IMR-90 (cell line): ENCODE measurements at regions not wholly inside any gene's neighbourhood (a gene's known extent, or its start where the extent isn't known, plus 50 kb on each side); places are given as distances from the start of the nearest gene placed in this dataset.

ENCODE experiments used
- ATAC-seq: fragments of 200-7000 bp; cut with Tn5 transposase; 2 replicates; pipeline ENCODE4 v1.9.1; 2020; ENCODE audit warnings: low read depth, mild to moderate bottlenecking, moderate library complexity
- BruUV-seq: library from RNA; stranded (reverse); fragments of 400-500 nt; replicated peaks from 2 replicates; lab custom pipeline; 2021; lab: Mats Ljungman, UMichigan
- CTCF ChIA-PET: fragments of 300-600 bp; formaldehyde crosslinking; extraction: SDS; loops from one replicate; lab custom pipeline; 2021; ENCODE audit warnings: antibody characterized with exemption; lab: Yijun Ruan, JAX
- POLR2A ChIA-PET: fragments of 300-600 bp; sonication (Branson Sonifier 250); formaldehyde crosslinking; loops from one replicate; lab custom pipeline; 2022; ENCODE audit warnings: antibody characterized with exemption; ENCODE audit not compliant: unreplicated experiment; lab: Charles Lee
- DNase-seq: peaks from one replicate; pipeline ENCODE4 v3.0.0; 2013
- H2AFZ ChIP-seq: replicated peaks from 2 replicates; pipeline ENCODE3; 2013; ENCODE audit warnings: low read length, mild to moderate bottlenecking; ENCODE audit not compliant: poor library complexity
- H2AK5ac ChIP-seq: 2 replicates; pipeline ENCODE4 v1.6.1; 2013; ENCODE audit warnings: low read depth, low read length, inconsistent platforms
- H2AK9ac ChIP-seq: replicated peaks from 2 replicates; pipeline ENCODE3; 2013; ENCODE audit warnings: mild to moderate bottlenecking, low read depth, low read length, moderate library complexity; ENCODE audit not compliant: poor library complexity
- H2BK120ac ChIP-seq: 2 replicates; pipeline ENCODE4 v1.6.1; 2013; ENCODE audit warnings: low read depth, low read length, inconsistent platforms
- H2BK15ac ChIP-seq: 3 replicates; pipeline ENCODE4 v1.6.1; 2013; ENCODE audit warnings: low read depth, low read length, inconsistent platforms
- H2BK20ac ChIP-seq: 2 replicates; pipeline ENCODE4 v1.6.1; 2013; ENCODE audit warnings: low read depth, mild to moderate bottlenecking, inconsistent platforms, low read length, moderate library complexity
- H2BK5ac ChIP-seq: 2 replicates; pipeline ENCODE4 v1.6.1; 2013; ENCODE audit warnings: mild to moderate bottlenecking, low read depth, low read length, inconsistent platforms; ENCODE audit not compliant: poor library complexity, severe bottlenecking
- H3K14ac ChIP-seq: replicated peaks from 2 replicates; pipeline ENCODE4 v1.6.1; 2013; ENCODE audit warnings: low read depth, low read length, inconsistent platforms
- H3K18ac ChIP-seq: 2 replicates; pipeline ENCODE4 v1.6.1; 2013; ENCODE audit warnings: low read depth, low read length, control low read depth
- H3K23ac ChIP-seq: 2 replicates; pipeline ENCODE4 v1.6.1; 2013; ENCODE audit warnings: low read depth, low read length, inconsistent platforms
- H3K27ac ChIP-seq: 2 replicates; pipeline ENCODE4 v1.5.1; 2013; ENCODE audit warnings: mild to moderate bottlenecking, control low read depth, low read length; ENCODE audit not compliant: insufficient read depth
- H3K27me3 ChIP-seq: 2 replicates; pipeline ENCODE4 v1.6.1; 2013; ENCODE audit warnings: low read length; ENCODE audit not compliant: control insufficient read depth, insufficient read depth
- H3K36me3 ChIP-seq: 2 replicates; pipeline ENCODE4 v1.6.1; 2013; ENCODE audit warnings: low read length, mixed read lengths; ENCODE audit not compliant: control insufficient read depth, insufficient read depth
- H3K4ac ChIP-seq: 2 replicates; pipeline ENCODE4 v1.6.1; 2013; ENCODE audit warnings: low read depth, low read length, inconsistent platforms
- H3K4me1 ChIP-seq: 2 replicates; pipeline ENCODE4 v1.6.1; 2013; ENCODE audit warnings: low read length, mixed read lengths; ENCODE audit not compliant: control insufficient read depth, insufficient read depth
- H3K4me2 ChIP-seq: 2 replicates; pipeline ENCODE4 v1.6.1; 2013; ENCODE audit warnings: low read depth, mild to moderate bottlenecking, control low read depth, low read length, moderate library complexity
- H3K4me3 ChIP-seq: 2 replicates; pipeline ENCODE4 v1.5.1; 2013; ENCODE audit warnings: low read depth, mild to moderate bottlenecking, control low read depth, low read length, moderate library complexity; ENCODE audit not compliant: insufficient read depth
- H3K56ac ChIP-seq: 2 replicates; pipeline ENCODE4 v1.6.1; 2013; ENCODE audit warnings: low read length, inconsistent platforms; ENCODE audit not compliant: insufficient read depth; ENCODE audit errors: extremely low read depth
- H3K79me1 ChIP-seq, 2 experiments: 2 replicates each; pipeline ENCODE4 v1.6.1; 2013; ENCODE audit warnings: low read length in 2 of 2, inconsistent platforms in 1 of 2, low read depth in 1 of 2
- H3K9ac ChIP-seq: 2 replicates; pipeline ENCODE4 v1.6.1; 2013; ENCODE audit warnings: low read depth, low read length, control low read depth
- H3K9me1 ChIP-seq: 2 replicates; pipeline ENCODE4 v1.6.1; 2013; ENCODE audit warnings: low read length, inconsistent platforms; ENCODE audit not compliant: insufficient read depth
- H3K9me3 ChIP-seq: 2 replicates; pipeline ENCODE4 v1.6.1; 2013; ENCODE audit warnings: low read length; ENCODE audit not compliant: control insufficient read depth, insufficient read depth
- H4K20me1 ChIP-seq: 2 replicates; pipeline ENCODE4 v1.6.1; 2013; ENCODE audit warnings: low read length, inconsistent platforms; ENCODE audit not compliant: insufficient read depth
- H4K5ac ChIP-seq: 2 replicates; pipeline ENCODE4 v1.6.1; 2013; ENCODE audit warnings: mild to moderate bottlenecking, low read depth, low read length, control low read depth
- H4K8ac ChIP-seq, 2 experiments: 2 replicates each; pipeline ENCODE4 v1.6.1; 2013; ENCODE audit warnings: low read depth in 2 of 2, low read length in 2 of 2, control low read depth in 1 of 2, inconsistent platforms in 1 of 2
- H4K91ac ChIP-seq: 2 replicates; pipeline ENCODE4 v1.6.1; 2013; ENCODE audit warnings: low read depth, low read length, inconsistent platforms; ENCODE audit not compliant: insufficient read depth
- CTCF ChIP-seq: conservative IDR thresholded peaks from 2 replicates; pipeline ENCODE4 v1.5.1; 2012; ENCODE audit warnings: mild to moderate bottlenecking, low read depth, low read length, improper control_type of control experiment
- MAFK ChIP-seq: IDR thresholded peaks from 2 replicates; pipeline ENCODE4 v1.6.1; 2012; ENCODE audit warnings: low read depth, low read length, improper control_type of control experiment
- MAZ ChIP-seq: IDR thresholded peaks from 2 replicates; pipeline ENCODE4 v1.6.1; 2012; ENCODE audit warnings: low read depth, mild to moderate bottlenecking, low read length, improper control_type of control experiment, moderate library complexity, borderline replicate concordance
- MXI1 ChIP-seq: IDR thresholded peaks from 2 replicates; pipeline ENCODE4 v1.6.1; 2012; ENCODE audit warnings: low read depth, mild to moderate bottlenecking, low read length, moderate library complexity, borderline replicate concordance
- RAD21 ChIP-seq: IDR thresholded peaks from 2 replicates; pipeline ENCODE4 v1.6.1; 2012; ENCODE audit warnings: low read length, improper control_type of control experiment
- RFX5 ChIP-seq: IDR thresholded peaks from 2 replicates; pipeline ENCODE4 v1.8.0; 2012; ENCODE audit warnings: low read depth, mild to moderate bottlenecking, low read length, moderate library complexity
- SMC3 ChIP-seq: fragments of 150-350 bp; IDR thresholded peaks from 2 replicates; pipeline ENCODE4 v1.6.1; 2016; ENCODE audit warnings: low read depth, mild to moderate bottlenecking, antibody characterized with exemption, low read length, moderate library complexity
- USF2 ChIP-seq: fragments of 150-350 bp; IDR thresholded peaks from 2 replicates; pipeline ENCODE4 v1.6.1; 2017; ENCODE audit warnings: mild to moderate bottlenecking, antibody characterized with exemption, low read length, low read depth
- WGBS, 2 experiments: methylation state at CpG; one replicate each; pipeline versions ENCODE4 v1.1.5 to v1.1.7; 2013; ENCODE audit warnings: missing lambda C conversion rate in 2 of 2; ENCODE audit not compliant: insufficient read length in 1 of 2; ENCODE audit errors: extremely low coverage in 2 of 2; 5-methylcytosine and 5-hydroxymethylcytosine counted together
- dilution Hi-C: fragments of 300-500 bp; cut with HindIII; formaldehyde crosslinking; loops from one replicate; pipeline ENCODE4 v1.14.3; 2018; ENCODE audit warnings: low sequenced_read_pairs; ENCODE audit not compliant: unreplicated experiment
- in situ Hi-C: fragments of 300-500 bp; cut with MboI; formaldehyde crosslinking; loops from 3 replicates; pipeline ENCODE4 v1.14.3; 2019; ENCODE audit warnings: low sequenced_read_pairs, inconsistent platforms, mixed read lengths
- intact Hi-C: fragments of 100-400 bp; cut with micrococcal nuclease; formaldehyde crosslinking; loops from 2 replicates; pipeline ENCODE4 v1.10.0; 2022

- ChIA-PET POLR2A (no interaction called here), CTCF (no interaction called here)
- Histone ChIP-seq H3K36me3 (no peaks in the 10 kb centered on the region), H3K4me3 (no peak overlapping the region), H2BK5ac (no peak overlapping the region), H3K4me2 (no peak overlapping the region), H2BK15ac (no peak overlapping the region), H4K91ac (no peak overlapping the region), H3K4me1 (no peaks in the 10 kb centered on the region), H2BK120ac (no peak overlapping the region), H3K9me1 (no peaks in the 10 kb centered on the region), H3K4ac (no peak overlapping the region), H3K79me1 (no peaks in the 10 kb centered on the region), H3K14ac (no peak overlapping the region), H3K27ac (no peak overlapping the region), H2AK9ac (no peak overlapping the region), H4K5ac (no peak overlapping the region), H3K56ac (no peak overlapping the region), H2BK20ac (no peak overlapping the region), H3K9ac (no peak overlapping the region), H4K20me1 (no peaks in the 10 kb centered on the region), H2AFZ (no peak overlapping the region), H4K8ac (no peak overlapping the region), H3K23ac (no peak overlapping the region), H3K9me3 (peaks cover 20% of the 10 kb centered on the region; the same call in 1 of the 2 replicates), H3K18ac (no peak overlapping the region), H2AK5ac (no peak overlapping the region), H3K27me3 (no peaks in the 10 kb centered on the region)
- in situ Hi-C loops: no loop called here
- ATAC-seq (no peak), DNase-seq (no peak)
- WGBS, 2 experiments: no CpG with 5 or more reads among the region's 9 CpGs
- dilution Hi-C loops: no loop called here
- TF ChIP-seq USF2 (no peak), RFX5 (no peak), MXI1 (no peak), MAZ (no peak), RAD21 (no peak), SMC3 (no peak), MAFK (no peak), CTCF (no peak)
- intact Hi-C loops: no loop called here
- BruUV-seq: no TSS peak
These were observed 163.4 kb upstream of the SLC24A3 start for GRCh38 chr20:19048995-19049501.
